IPS-20b (cell line): ENCODE measurements at regions not wholly inside any gene's neighbourhood (a gene's known extent, or its start where the extent isn't known, plus 50 kb on each side); places are given as distances from the start of the nearest gene placed in this dataset.

Source experiments
- H3K27ac ChIP-seq: one replicate; pipeline ENCODE4 v1.5.1; 2013; ENCODE audit warnings: low read length
- H3K27me3 ChIP-seq: 2 replicates; pipeline ENCODE4 v1.6.1; 2013; ENCODE audit warnings: mild to moderate bottlenecking, low read length, inconsistent platforms; ENCODE audit not compliant: insufficient read depth
- H3K36me3 ChIP-seq: 2 replicates; pipeline ENCODE4 v1.6.1; 2013; ENCODE audit warnings: low read depth, mild to moderate bottlenecking, inconsistent platforms, low read length, moderate library complexity; ENCODE audit not compliant: insufficient read depth
- H3K4me1 ChIP-seq: 2 replicates; pipeline ENCODE4 v1.6.1; 2013; ENCODE audit warnings: mild to moderate bottlenecking, control low read depth, inconsistent platforms, low read length, moderate library complexity; ENCODE audit not compliant: insufficient read depth
- H3K4me3 ChIP-seq: 2 replicates; pipeline ENCODE4 v1.5.1; 2013; ENCODE audit warnings: mild to moderate bottlenecking, low read length, inconsistent platforms
- H3K9ac ChIP-seq: 2 replicates; pipeline ENCODE4 v1.6.1; 2013; ENCODE audit warnings: low read depth, mild to moderate bottlenecking, inconsistent platforms, low read length, moderate library complexity
- H3K9me3 ChIP-seq: 2 replicates; pipeline ENCODE4 v1.6.1; 2013; ENCODE audit warnings: mild to moderate bottlenecking, low read depth, low read length, inconsistent platforms; ENCODE audit not compliant: insufficient read depth

DNA sequence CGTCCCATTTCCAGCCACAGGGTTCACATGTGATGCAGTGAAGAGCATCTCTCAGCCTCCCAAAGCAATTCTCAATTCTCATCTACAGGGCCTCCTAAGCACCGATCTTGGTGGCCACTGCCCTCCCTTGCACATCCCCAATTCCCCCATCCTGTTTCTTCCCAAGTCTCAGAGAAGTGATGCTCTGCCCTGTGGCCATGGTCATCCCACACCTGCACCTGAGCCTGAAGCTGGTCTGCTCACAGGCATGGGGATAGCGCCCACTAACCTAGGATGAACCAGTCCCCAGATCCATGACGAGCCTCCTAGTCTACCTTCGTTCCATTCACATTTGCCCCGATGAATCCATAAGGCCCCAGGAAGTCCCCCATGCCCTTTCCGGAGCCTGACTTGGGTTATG is 201.5 kb downstream of the UACA start:
- no peak overlapping the region for H3K9ac ChIP-seq
- H3K4me3 ChIP-seq, result no peak overlapping the region
- H3K27me3 ChIP-seq, result no peaks in the 10 kb centered on the region
- H3K27ac ChIP-seq, result no peak overlapping the region
- no peaks in the 10 kb centered on the region for H3K36me3 ChIP-seq
- no peaks in the 10 kb centered on the region for H3K9me3 ChIP-seq
- H3K4me1 ChIP-seq, result peaks cover 3% of the 10 kb centered on the region; the same call in 1 of the 2 replicates

DNA sequence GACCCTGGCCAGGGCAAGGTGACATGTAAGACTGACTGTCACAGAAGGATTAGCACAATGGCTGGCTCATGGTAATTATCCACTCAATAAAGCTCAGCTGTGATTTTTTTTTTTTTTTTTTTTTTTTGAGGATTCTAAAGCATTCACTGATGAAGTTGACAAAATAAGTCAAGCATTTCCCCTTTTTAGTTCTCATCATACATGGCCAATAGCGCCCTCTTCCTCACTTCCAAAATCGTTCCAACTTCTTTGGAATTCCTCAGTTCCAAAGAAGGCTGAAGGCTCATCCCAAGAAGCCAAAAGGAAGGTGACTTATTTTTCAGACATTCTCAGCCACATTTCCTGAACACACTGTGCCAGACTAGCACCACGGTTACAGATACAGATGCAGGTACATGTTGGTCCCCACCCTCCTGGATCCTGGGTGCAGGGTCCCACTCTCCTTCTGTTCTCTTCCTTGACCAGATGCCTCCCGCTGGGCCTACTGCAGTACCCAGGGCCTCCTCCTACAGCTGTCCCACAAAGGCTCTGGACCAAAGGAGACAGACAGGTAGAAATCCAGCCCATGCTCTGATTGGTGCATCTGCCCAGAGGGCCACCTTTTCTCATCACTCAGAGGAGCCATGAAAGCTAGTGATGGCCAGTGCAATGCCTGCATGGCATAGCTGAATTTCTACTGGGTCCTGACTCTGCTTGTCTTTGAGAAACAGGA is 202.6 kb downstream of the UACA start:
- no peaks in the 10 kb centered on the region for H3K36me3 ChIP-seq
- no peaks in the 10 kb centered on the region for H3K27me3 ChIP-seq
- H3K9me3 ChIP-seq, result no peaks in the 10 kb centered on the region
- no peaks in the 10 kb centered on the region for H3K4me1 ChIP-seq
- no peak overlapping the region for H3K9ac ChIP-seq
- no peak overlapping the region for H3K27ac ChIP-seq
- H3K4me3 ChIP-seq, result no peak overlapping the region

DNA sequence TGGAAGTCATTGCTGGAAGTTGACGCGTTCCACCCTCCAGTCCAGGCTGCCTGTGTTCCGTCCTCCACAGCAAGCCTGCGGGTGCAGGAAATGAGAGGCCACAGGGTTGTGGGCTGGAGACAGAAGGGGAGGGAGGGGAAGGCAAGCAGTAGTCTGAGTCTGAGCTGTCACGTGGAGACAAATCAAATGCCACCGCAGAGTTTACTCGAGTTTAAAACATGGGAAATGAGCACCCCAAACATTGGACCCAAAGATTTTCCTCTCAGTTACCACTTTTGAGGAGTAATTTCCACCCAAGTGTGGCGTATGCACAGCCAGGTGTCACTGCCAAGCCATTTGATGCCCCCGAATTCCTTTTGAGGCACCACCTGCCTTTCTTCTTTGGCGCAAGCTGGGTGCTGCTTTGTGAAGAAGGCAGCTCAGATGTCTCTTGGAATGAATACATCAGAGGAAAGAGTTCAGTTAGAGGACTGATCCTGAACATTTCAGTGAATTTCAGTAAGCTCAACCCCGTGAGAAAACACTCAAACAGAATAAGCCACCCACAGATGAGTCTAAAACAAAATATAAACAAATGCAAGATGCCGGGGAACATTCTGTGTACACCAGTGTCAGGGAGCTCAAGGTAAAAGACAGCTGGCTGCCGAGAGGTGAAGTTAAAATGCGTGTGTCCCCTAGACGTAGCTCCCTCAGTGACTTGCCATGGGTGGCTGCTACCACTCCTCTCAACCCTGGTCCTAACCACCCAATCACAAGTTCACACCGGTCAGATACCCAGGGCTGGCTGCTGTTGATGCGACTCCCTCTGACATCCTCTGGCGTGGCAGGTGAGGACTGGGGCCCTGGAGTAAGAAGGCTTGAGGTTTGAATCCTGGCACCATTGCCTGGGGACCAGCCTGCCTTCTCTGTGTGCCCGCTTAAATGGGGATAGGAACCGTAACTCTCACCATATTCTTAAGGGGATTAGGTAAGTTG is 203.8 kb downstream of the UACA start:
- Histone ChIP-seq H3K36me3 (no peaks in the 10 kb centered on the region), H3K27me3 (no peaks in the 10 kb centered on the region), H3K27ac (no peak overlapping the region), H3K4me3 (no peak overlapping the region), H3K9me3 (no peaks in the 10 kb centered on the region), H3K4me1 (no peaks in the 10 kb centered on the region), H3K9ac (no peak overlapping the region)

DNA sequence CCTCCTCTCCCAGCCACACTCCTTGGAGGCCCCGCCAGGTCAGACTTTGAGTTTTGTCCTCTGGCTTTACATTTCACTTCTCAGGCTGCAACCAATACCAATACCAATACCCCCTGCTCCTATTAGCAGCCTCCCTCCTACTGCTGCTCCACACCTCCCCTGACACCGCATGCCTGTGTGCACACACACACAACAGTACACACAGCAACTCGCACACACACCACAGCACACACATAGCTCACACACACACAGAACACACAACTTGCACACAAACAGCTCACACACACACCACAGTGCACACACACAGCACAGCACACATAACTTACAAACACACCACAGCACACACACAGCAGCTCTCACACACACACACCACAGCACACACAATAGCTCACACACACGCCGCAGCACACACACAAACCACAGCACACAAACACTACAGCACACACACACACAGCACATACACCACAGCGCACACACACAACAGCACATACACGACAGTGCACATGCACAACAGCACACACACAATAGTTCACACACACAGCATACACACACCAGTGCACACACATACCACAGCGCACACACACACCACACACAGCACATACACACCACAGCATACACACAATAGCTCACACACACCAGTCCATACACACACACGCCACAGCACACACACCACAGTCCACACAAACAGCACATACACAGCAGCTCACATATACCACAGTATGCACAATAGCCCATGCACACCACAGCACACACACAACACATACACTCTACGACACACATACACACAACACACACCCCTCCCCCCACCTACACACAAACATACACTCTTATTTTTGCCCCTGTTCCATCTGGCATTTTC is 204.7 kb downstream of the UACA start:
- Histone ChIP-seq H3K9ac (no peak overlapping the region), H3K4me3 (no peak overlapping the region), H3K4me1 (no peaks in the 10 kb centered on the region), H3K27ac (no peak overlapping the region), H3K36me3 (no peaks in the 10 kb centered on the region), H3K27me3 (no peaks in the 10 kb centered on the region), H3K9me3 (no peaks in the 10 kb centered on the region)

DNA sequence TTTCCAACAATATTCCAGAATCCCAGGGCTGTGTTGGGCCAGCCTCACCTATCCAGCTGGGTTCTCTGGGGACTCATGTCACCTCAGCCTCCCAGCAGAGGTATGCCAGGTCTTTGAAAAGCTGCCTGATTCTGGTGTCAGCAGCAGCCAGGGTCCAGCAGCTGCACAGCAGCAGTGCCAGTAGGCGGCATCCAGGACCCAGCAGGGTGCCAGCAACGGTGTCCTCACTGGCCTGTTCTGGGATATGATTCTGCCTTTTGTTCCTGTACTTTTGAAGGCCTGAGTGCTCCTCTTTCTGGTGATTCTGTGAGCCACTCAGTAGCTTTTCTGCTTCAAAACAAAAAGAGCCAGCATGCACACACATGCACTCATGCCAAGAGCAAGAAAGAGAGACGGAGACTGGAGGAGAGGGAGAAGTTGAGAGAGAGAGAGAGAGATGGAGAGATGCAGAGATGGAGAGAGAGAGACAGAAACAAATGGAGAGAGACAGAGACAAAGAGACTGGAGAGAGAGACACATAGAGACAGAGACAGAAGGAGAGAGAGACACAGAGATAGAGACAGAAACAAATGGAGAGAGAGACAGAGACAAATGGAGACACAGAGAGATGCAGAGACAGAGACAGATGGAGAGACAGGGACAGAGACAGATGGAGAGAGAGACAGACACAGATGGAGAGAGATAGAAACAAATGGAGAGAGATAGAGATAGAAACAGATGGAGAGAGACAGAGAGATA is 205.7 kb downstream of the UACA start:
- no peak overlapping the region for H3K9ac ChIP-seq
- no peaks in the 10 kb centered on the region for H3K27me3 ChIP-seq
- no peaks in the 10 kb centered on the region for H3K4me1 ChIP-seq
- H3K4me3 ChIP-seq, result no peak overlapping the region
- H3K27ac ChIP-seq, result no peak overlapping the region
- H3K36me3 ChIP-seq, result no peaks in the 10 kb centered on the region
- H3K9me3 ChIP-seq, result no peaks in the 10 kb centered on the region

DNA sequence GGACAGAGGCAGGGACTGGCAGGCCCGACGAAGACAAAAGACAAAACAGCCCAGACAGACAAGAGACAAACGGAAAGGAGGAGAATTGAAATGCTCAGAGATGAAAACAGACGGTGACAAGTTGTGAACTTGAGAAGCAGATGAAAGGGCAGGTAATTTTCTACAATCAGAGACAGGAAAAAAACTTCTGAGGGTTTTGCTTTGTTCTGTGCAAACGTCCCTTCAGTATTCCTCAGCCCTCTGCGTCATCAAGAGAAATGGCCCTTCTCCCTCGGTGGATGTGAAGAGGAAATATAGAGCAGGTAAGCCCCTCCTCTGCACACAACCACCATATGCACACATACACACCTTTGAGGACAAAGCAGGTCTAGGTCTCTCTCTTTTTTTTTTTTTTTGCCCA is 206.6 kb downstream of the UACA start:
- Histone ChIP-seq H3K4me3 (no peak overlapping the region), H3K27ac (no peak overlapping the region), H3K36me3 (no peaks in the 10 kb centered on the region), H3K4me1 (no peaks in the 10 kb centered on the region), H3K9me3 (no peaks in the 10 kb centered on the region; the same call in 1 of the 2 replicates), H3K9ac (no peak overlapping the region), H3K27me3 (no peaks in the 10 kb centered on the region)

DNA sequence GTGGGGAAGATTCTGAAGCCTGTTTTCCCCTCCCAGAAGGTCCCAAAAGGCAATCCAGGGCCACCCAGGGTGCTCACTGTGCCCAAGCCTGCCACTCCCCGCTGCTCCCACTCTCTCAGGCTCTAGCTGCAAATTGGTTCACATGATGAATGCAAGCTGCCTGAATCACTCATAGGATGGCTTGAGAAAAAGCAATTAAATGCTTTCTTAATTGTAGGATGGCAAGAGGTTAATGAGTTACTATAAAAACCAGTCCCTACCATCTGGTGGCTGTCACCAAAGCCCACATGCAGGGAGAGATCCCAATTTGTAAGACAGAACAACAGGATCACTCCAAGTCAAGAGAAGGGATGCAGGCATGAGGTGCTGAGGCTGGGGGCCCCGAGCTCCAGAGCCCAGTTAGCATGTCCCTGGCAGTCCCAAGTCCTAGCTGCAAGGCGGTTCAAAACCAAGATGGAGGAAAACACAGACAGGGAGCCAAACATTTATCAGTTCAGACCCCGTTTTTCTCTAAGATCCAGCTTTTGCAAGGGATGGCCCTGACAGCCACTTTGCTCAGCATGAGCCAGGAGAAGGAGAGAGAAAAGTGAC is 207.1 kb downstream of the UACA start:
- no peaks in the 10 kb centered on the region for H3K36me3 ChIP-seq
- H3K9ac ChIP-seq, result no peak overlapping the region
- H3K27ac ChIP-seq, result no peak overlapping the region
- H3K4me3 ChIP-seq, result no peak overlapping the region
- no peaks in the 10 kb centered on the region for H3K27me3 ChIP-seq
- H3K9me3 ChIP-seq, result no peaks in the 10 kb centered on the region; the same call in 1 of the 2 replicates
- H3K4me1 ChIP-seq, result no peaks in the 10 kb centered on the region

DNA sequence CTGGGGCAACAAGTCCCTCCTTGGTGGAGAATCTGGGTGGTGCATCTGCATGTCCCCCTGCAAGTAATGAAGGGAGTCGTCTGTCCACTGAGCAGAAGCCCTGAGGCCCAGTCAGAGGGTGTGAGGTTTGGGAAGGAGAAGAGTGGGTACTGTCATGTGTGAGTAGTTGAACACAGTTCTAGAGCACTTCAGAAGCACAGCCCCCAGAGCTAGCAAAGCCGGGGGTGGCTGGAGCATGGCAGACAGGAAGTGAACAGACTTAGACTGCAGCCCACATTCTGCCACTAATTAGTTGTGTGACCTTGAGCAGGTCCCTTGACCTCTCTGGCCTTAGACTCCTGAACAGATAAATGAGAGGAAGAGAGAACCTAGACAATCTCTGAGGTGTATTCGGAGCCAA is 207.6 kb downstream of the UACA start:
- no peak overlapping the region for H3K4me3 ChIP-seq
- H3K27me3 ChIP-seq, result no peaks in the 10 kb centered on the region
- no peaks in the 10 kb centered on the region for H3K4me1 ChIP-seq
- no peak overlapping the region for H3K9ac ChIP-seq
- H3K9me3 ChIP-seq, result no peaks in the 10 kb centered on the region; the same call in 1 of the 2 replicates
- H3K27ac ChIP-seq, result no peak overlapping the region
- no peaks in the 10 kb centered on the region for H3K36me3 ChIP-seq

DNA sequence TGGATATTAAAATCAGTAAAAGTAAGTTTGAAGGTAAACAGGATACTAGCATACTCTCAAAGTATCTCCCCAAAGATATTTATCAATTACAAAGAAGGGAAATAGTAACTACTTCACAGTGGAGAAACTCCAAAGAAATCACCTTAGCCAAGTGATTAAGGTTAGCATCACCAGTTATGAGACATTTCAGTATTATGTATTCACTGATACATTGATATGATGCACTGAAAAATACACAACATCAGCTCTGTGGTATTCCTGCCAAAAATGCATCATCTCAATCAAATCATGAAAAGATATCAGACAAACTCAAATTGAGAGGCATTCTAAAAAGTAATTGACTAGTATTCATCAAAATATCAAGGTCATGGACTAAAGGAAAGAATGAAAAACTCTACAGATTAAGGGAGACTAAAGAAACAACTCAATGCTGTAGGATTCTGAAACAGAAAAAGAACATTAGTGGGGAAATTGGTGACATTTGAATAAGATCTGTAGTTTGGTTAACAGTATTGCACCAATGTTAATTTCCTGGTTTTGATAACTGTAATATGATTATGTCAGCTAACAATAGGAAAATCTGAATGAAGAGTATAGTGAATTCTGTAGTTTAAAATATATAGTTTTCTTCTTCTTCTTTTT is 215.4 kb downstream of the UACA start:
- H3K27me3 ChIP-seq, result no peaks in the 10 kb centered on the region
- H3K4me3 ChIP-seq, result no peak overlapping the region
- H3K4me1 ChIP-seq, result no peaks in the 10 kb centered on the region
- no peak overlapping the region for H3K9ac ChIP-seq
- H3K27ac ChIP-seq, result no peak overlapping the region
- H3K9me3 ChIP-seq, result no peaks in the 10 kb centered on the region; the same call in 1 of the 2 replicates
- H3K36me3 ChIP-seq, result no peaks in the 10 kb centered on the region

DNA sequence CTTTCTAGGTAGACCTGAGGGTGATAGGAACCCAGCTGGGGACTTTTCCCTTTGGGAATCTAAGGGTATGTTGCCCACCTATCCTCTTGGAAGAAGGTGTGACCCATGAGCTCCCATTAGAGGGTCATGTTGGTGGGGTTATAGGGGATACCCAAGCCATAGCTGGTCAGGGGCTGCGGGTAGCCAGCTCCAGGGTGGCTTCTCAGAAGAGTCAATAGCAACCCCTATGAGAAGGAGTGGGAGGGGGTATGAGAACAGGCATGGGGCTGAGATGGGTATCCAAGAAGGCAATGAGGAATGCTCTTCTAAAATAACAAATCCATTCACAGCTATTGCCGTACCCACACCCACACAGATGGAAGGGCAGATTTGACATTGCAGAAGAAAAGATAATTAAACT is 217.8 kb downstream of the UACA start:
- no peak overlapping the region for H3K27ac ChIP-seq
- H3K36me3 ChIP-seq, result no peaks in the 10 kb centered on the region
- no peak overlapping the region for H3K9ac ChIP-seq
- H3K9me3 ChIP-seq, result no peaks in the 10 kb centered on the region
- H3K4me1 ChIP-seq, result no peaks in the 10 kb centered on the region
- H3K4me3 ChIP-seq, result no peak overlapping the region
- H3K27me3 ChIP-seq, result no peaks in the 10 kb centered on the region
